ENCODE measurements at regions not wholly inside any gene's neighbourhood (a gene's known extent, or its start where the extent isn't known, plus 50 kb on each side); places are given as distances from the start of the nearest gene placed in this dataset.

GRCh38 chr9:129349665-129349947 lies 171.5 kb upstream of the IER5L start:
- no peak for TF ChIP-seq CTCF (IDR thresholded peaks at IDR 0.05)
- no peak for TF ChIP-seq POLR2A (IDR thresholded peaks at IDR 0.05)
